ENCODE measurements at regions not wholly inside any gene's neighbourhood (a gene's known extent, or its start where the extent isn't known, plus 50 kb on each side); places are given as distances from the start of the nearest gene placed in this dataset.

GRCh38 chr2:5945742-5946141 is 253.6 kb downstream of the SOX11 start:
- TF ChIP-seq CTCF (conservative IDR thresholded peaks at IDR 0.05) (no peak), ZFX (IDR thresholded peaks at IDR 0.05) (no peak)
